Stomach (tissue), 8 donors: ENCODE measurements at regions not wholly inside any gene's neighbourhood (a gene's known extent, or its start where the extent isn't known, plus 50 kb on each side); places are given as distances from the start of the nearest gene placed in this dataset.
"Not testable (repeated sequence)": the region's sequence is repeated elsewhere in the genome, so short reads cannot be mapped to it uniquely, and the experiment has no call there.

ENCODE experiments used
- DNase-seq, 2 donors: peaks; one replicate each; pipeline versions ENCODE4 v3.0.0 to v3.0.0-alpha.2; 2013 to 2019
- H3K27ac ChIP-seq, 5 donors: fragments of 200-600 bp in 4 of 5; sonication (generic) in 4 of 5; one replicate each; pipeline ENCODE4 v1.5.1; 2013 to 2019; ENCODE audit warnings: mild to moderate bottlenecking in 1 of 5, moderate library complexity in 1 of 5
- H3K27me3 ChIP-seq, 3 donors: fragments of 200-600 bp; sonication (generic); one replicate each; pipeline ENCODE4 v1.5.1; 2017 to 2019; ENCODE audit warnings: mixed run types in 1 of 3
- H3K36me3 ChIP-seq, 4 donors: fragments of 200-600 bp; sonication (generic); 1 replicate in 3 of 4; 2 replicates in 1 of 4; pipeline ENCODE4 v1.5.1; 2016 to 2019
- H3K4me1 ChIP-seq, 4 donors: fragments of 200-600 bp; sonication (generic); one replicate each; pipeline ENCODE4 v1.5.1; 2016 to 2019
- H3K4me3 ChIP-seq, 4 donors: fragments of 200-600 bp; sonication (generic) in 3 of 4; one replicate each; pipeline ENCODE4 v1.5.1; 2016 to 2019; ENCODE audit warnings: mild to moderate bottlenecking in 1 of 4
- H3K9me3 ChIP-seq, 4 donors: fragments of 200-600 bp; sonication (generic); one replicate each; pipeline ENCODE4 v1.5.1; 2016 to 2019
- EP300 ChIP-seq: sonication (generic); formaldehyde crosslinking; IDR thresholded peaks from one replicate; pipeline ENCODE4 v1.6.1; 2017; ENCODE audit warnings: antibody characterized with exemption
- POLR2A ChIP-seq, 4 donors: fragments of 450-650 bp; IDR thresholded peaks; one replicate each; pipeline ENCODE4 v1.6.1; 2016; ENCODE audit warnings: antibody characterized with exemption in 4 of 4, control low read depth in 2 of 4, mild to moderate bottlenecking in 1 of 4, moderate library complexity in 1 of 4
- POLR2AphosphoS5 ChIP-seq, 3 donors: sonication (generic); formaldehyde crosslinking; IDR thresholded peaks; one replicate each; pipeline ENCODE4 v1.6.1; 2016; ENCODE audit warnings: antibody characterized with exemption in 3 of 3
- WGBS, 5 donors: extraction: QIAGEN DNeasy Blood & Tissue Kit in 3 of 5; methylation state at CpG; one replicate each; pipeline versions ENCODE4 v1.1.5 to v1.1.7; 2013 to 2018; 5-methylcytosine and 5-hydroxymethylcytosine counted together
- intact Hi-C: fragments of 100-400 bp; cut with DNase I; formaldehyde crosslinking; loops from one replicate; pipeline ENCODE4 v1.15.1; 2023; ENCODE audit warnings: low total_unique reads
- TF ChIP-seq, protein P1 (sequence below), 7 experiments: fragments of 450-650 bp in 4 of 7; fragments of 200-600 bp in 3 of 7; sonication (generic) in 3 of 7; IDR thresholded peaks; one replicate each; pipeline ENCODE4 v1.5.1; 2016 to 2019; ENCODE audit warnings: antibody characterized with exemption in 7 of 7, control low read depth in 2 of 7, mild to moderate bottlenecking in 1 of 7
- donor health status: healthy with polysubstance abuse.
- donor health status: Bipolar disorder and iron deficiency.
- donor health status: healthy.

DNA sequence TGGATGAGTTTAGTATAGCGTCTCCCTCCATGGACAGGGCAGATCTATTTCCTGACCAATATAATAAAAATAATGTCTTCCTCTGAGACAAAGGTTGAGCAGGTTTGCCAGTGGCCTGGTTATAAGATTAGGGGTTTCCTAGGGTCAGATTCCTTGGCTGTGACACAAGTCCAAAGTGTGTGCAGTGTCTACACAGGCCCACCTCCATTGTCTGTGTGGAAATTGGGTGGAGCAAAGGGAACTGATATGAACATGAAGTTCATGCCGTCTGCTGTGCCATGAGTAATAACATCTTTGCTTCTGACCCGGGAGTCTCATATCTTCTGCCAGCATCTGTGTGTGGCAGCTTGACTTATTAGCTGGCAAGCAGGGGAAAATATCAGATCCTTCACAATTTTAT is 187.7 kb upstream of the BOD1L1 start:
- Histone ChIP-seq H3K27ac (no peak overlapping the region), H3K9me3 (peaks cover 0 to 10% (median 2%) of the 10 kb centered on the region in 4 donors), H3K27me3 (no peaks in the 10 kb centered on the region), H3K4me1 (no peaks in the 10 kb centered on the region), H3K4me3 (no peak overlapping the region), H3K36me3 (no peaks in the 10 kb centered on the region)
- no peak for DNase-seq
- no peak for TF ChIP-seq POLR2AphosphoS5 (IDR thresholded peaks at IDR 0.05)
- TF ChIP-seq POLR2A (IDR thresholded peaks at IDR 0.05): no peak
- TF ChIP-seq EP300: no peak
- TF ChIP-seq, protein P1, sequence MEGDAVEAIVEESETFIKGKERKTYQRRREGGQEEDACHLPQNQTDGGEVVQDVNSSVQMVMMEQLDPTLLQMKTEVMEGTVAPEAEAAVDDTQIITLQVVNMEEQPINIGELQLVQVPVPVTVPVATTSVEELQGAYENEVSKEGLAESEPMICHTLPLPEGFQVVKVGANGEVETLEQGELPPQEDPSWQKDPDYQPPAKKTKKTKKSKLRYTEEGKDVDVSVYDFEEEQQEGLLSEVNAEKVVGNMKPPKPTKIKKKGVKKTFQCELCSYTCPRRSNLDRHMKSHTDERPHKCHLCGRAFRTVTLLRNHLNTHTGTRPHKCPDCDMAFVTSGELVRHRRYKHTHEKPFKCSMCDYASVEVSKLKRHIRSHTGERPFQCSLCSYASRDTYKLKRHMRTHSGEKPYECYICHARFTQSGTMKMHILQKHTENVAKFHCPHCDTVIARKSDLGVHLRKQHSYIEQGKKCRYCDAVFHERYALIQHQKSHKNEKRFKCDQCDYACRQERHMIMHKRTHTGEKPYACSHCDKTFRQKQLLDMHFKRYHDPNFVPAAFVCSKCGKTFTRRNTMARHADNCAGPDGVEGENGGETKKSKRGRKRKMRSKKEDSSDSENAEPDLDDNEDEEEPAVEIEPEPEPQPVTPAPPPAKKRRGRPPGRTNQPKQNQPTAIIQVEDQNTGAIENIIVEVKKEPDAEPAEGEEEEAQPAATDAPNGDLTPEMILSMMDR (IDR thresholded peaks at IDR 0.05): no peak
- intact Hi-C loops: no loop called here
- WGBS, 5 donors: 69 to 77% (median 74%) methylated on average over 3 of the region's 3 CpGs

GRCh38 chr4:13816472-13816871 is 188.9 kb upstream of the BOD1L1 start:
- Histone ChIP-seq H3K36me3 (no peaks in the 10 kb centered on the region), H3K4me1 (no peaks in the 10 kb centered on the region), H3K9me3 (peaks cover 0 to 10% (median 2%) of the 10 kb centered on the region in 4 donors), H3K27ac (no peak overlapping the region), H3K4me3 (no peak overlapping the region), H3K27me3 (no peaks in the 10 kb centered on the region)
- TF ChIP-seq POLR2A (IDR thresholded peaks at IDR 0.05) (no peak), EP300 (no peak), POLR2AphosphoS5 (IDR thresholded peaks at IDR 0.05) (no peak)
- TF ChIP-seq, protein P1 (IDR thresholded peaks at IDR 0.05): no peak
- intact Hi-C loops: no loop called here
- no peak for DNase-seq

GRCh38 chr4:13821522-13821921 is 194.0 kb upstream of the BOD1L1 start:
- no peak overlapping the region for H3K4me3 ChIP-seq
- H3K27ac ChIP-seq: no peak overlapping the region
- TF ChIP-seq, protein P1 (IDR thresholded peaks at IDR 0.05): no peak
- TF ChIP-seq POLR2A (IDR thresholded peaks at IDR 0.05) (no peak), POLR2AphosphoS5 (IDR thresholded peaks at IDR 0.05) (no peak), EP300 (no peak)
- H3K27me3 ChIP-seq: no peaks in the 10 kb centered on the region
- WGBS, 5 donors: 50 to 69% (median 67%) methylated on average over 5 of the region's 5 CpGs
- no peaks in the 10 kb centered on the region for H3K4me1 ChIP-seq
- no peaks in the 10 kb centered on the region for H3K36me3 ChIP-seq
- intact Hi-C loops: no loop called here
- no peak for DNase-seq
- peaks cover 0 to 43% (median 32%) of the 10 kb centered on the region in 4 donors for H3K9me3 ChIP-seq

DNA sequence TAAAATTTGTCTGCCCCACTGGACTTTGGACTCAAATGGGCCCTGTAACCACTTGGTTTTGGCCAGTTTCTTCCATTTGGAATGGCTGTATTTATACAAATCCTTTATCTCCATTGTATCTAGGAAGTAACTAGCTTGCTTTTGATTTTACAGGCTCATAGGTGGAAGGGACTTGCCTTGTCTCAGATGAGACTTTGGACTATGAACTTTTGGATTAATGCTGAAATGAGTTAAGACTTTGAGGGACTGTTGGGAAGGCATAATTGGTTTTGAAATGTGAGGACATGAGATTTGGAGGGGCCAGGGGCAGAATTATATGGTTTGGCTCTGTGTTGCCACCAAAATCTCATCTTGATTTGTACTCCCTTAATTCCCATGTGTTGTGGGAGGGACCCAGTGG is 198.3 kb upstream of the BOD1L1 start:
- intact Hi-C loops, H3K27ac ChIP-seq, H3K27me3 ChIP-seq: not testable (repeated sequence)

GRCh38 chr4:13829457-13829856 is 201.9 kb upstream of the BOD1L1 start:
- TF ChIP-seq POLR2A (IDR thresholded peaks at IDR 0.05) (no peak), EP300 (no peak), POLR2AphosphoS5 (IDR thresholded peaks at IDR 0.05) (no peak)
- TF ChIP-seq, protein P1 (IDR thresholded peaks at IDR 0.05): no peak
- DNase-seq: no peak
- H3K4me1 ChIP-seq: no peaks in the 10 kb centered on the region
- no peaks in the 10 kb centered on the region for H3K36me3 ChIP-seq
- intact Hi-C loops: no loop called here
- H3K4me3 ChIP-seq: no peak overlapping the region
- H3K9me3 ChIP-seq: peaks cover 0 to 11% (median 11%) of the 10 kb centered on the region in 4 donors
- no peaks in the 10 kb centered on the region for H3K27me3 ChIP-seq
- 73 to 77% (median 75%) methylated on average over 3 of the region's 3 CpGs for WGBS, 5 donors
- H3K27ac ChIP-seq: no peak overlapping the region

More for the DNA sequence above, 198.3 kb upstream of the BOD1L1 start:
- H3K4me3 ChIP-seq, DNase-seq, H3K36me3 ChIP-seq, H3K4me1 ChIP-seq: not testable (repeated sequence)
- H3K9me3 ChIP-seq: peaks cover 0 to 38% (median 32%) of the 10 kb centered on the region in 4 donors
